Nucleus accumbens (tissue), 56 donors: ENCODE measurements at regions not wholly inside any gene's neighbourhood (a gene's known extent, or its start where the extent isn't known, plus 50 kb on each side); places are given as distances from the start of the nearest gene placed in this dataset.

Experiments
- DNase-seq, 56 donors: peaks; one replicate each; lab custom pipeline; 2025; lab: John Stamatoyannopoulos, UW

DNA sequence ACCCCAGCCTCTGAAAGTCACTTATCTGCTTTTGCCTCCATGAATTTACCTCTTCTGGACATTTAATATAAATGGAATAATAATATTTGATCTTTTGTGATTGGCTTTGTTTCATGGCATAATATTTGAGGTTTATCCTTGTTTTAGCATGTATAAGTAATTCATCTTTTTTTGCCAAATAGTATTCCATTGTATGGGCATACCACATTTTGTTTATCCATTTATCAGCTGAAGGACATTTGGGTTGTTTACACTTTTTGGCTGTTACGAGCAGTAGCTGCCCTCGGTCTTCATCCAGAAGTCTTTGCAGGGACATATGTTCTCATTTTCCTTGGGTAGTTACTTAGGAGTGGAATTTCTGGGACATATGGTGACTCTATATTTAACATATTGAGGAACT is 53.0 kb upstream of the SMIM21 start:
- DNase-seq: no peak

GRCh38 chr18:75478996-75479880 is 51.7 kb upstream of the SMIM21 start:
- DNase-seq: peak in 8 of 56 donors; percentile 4 to 57 (median 38)

GRCh38 chr18:75477900-75478299 is 50.4 kb upstream of the SMIM21 start:
- no peak for DNase-seq
